Suppressor macrophage treated with lipopolysaccharide for 4 hours (primary cell): ENCODE measurements at regions not wholly inside any gene's neighbourhood (a gene's known extent, or its start where the extent isn't known, plus 50 kb on each side); places are given as distances from the start of the nearest gene placed in this dataset.

Source experiments
- DNase-seq: peaks from one replicate; pipeline ENCODE4 v3.0.0-alpha.2; 2020

GRCh38 chr2:176747506-176747905, 465.1 kb upstream of the HNRNPA3 start:
- no peak for DNase-seq

DNA sequence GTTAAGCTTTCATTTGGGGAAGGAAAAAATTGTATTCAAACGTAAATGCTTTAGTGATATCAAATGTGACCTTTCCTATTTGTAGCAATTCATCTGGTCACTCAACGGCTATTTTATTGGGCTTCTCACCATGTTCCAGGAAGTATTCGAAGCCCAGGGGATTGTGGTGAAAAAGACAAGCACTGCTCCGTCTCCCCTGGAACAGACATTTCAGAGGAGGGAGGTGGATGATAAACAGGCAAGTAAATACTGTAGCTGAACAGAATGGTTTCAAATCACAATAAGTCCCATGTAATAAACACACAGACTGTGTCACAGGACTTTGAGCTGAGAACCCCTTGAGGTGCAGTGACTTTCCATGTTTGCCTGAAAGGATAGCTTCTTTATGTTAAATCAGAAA, 464.7 kb upstream of the HNRNPA3 start:
- DNase-seq: no peak

DNA sequence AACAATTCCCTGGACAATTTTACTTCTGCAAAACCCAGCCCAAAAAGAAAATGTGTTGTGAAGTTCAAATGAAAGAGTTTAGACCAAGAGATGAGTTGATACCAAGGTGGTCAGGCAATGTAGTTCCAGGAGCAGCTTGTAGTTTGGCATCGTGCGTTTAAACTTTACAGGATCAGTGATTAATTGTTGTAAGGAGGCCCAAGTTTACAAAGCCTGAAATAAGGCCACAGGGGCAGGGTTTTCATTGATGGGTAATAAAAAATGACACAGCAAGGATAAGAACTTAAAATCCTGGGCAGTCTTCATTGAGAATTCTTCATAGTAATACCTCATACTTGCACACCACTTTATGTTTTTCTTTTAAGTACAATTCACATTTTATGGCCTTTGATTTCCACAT, 463.9 kb upstream of the HNRNPA3 start:
- DNase-seq: no peak

- DNase-seq: no peak
Observed at GRCh38 chr2:176751314-176752227, 461.0 kb upstream of the HNRNPA3 start.

- DNase-seq: no peak
Observed at GRCh38 chr2:176752295-176752694, 460.3 kb upstream of the HNRNPA3 start.

- DNase-seq: no peak
Observed at GRCh38 chr2:176753205-176753604, 459.4 kb upstream of the HNRNPA3 start.

GRCh38 chr2:176753752-176754474, 458.7 kb upstream of the HNRNPA3 start:
- DNase-seq: peak; percentile 37

- DNase-seq: no peak
Observed at GRCh38 chr2:176755537-176756135, 457.0 kb upstream of the HNRNPA3 start.

DNA sequence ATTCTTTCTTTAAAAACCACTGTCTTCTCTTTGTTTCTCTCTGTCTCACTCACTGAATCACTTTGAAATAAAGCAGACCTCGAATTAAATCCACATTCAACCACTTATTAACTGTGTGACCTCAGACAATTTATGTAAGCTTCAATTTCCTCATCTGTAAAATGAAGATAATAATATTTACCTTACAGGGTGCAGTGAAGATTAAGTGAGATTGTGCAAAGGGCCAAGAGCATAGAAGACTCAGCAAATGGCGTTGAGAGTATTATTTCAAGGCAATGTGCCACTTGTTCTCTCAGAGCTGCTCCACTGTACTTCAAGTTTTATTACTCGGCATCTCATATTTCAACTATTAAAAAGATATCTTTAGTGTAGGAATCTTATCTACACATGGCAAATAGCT, 454.2 kb upstream of the HNRNPA3 start:
- no peak for DNase-seq

DNA sequence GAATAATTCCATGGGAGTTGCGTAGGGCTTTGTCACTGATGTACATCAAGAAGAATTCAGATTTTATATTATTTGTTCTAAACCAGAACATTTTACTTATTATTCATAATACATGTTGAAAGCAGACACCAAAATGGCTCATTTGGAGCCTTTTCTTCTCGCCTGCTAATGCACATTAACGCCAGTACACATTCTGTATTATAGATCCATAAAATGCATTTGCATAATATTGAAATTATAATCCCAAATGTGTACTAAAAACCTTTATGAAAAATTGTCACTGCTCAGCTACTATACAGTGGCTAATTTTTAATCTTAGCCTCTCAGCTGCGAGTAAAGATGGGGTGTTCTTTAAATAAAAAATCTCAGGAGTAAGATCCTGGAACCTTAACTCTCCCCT, 452.2 kb upstream of the HNRNPA3 start:
- DNase-seq: no peak

DNA sequence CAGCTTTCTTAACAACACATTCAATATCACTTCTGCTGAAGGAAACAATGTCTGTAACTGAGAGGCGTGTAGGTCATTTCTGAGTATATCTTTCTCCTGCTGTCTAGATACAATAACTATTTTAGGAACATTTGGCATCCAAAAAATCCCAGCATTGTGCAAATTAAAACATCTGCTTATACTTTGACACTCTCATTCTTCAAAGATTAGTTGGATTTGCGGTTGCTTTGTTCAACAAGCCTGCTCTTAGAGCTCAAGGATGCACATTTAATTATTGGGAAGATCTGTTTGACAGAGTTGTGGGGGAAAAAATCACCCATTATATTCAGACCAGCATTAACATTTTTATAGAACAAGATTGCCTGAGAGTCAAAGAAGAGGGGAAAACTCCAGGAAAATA, 449.5 kb upstream of the HNRNPA3 start:
- no peak for DNase-seq

DNA sequence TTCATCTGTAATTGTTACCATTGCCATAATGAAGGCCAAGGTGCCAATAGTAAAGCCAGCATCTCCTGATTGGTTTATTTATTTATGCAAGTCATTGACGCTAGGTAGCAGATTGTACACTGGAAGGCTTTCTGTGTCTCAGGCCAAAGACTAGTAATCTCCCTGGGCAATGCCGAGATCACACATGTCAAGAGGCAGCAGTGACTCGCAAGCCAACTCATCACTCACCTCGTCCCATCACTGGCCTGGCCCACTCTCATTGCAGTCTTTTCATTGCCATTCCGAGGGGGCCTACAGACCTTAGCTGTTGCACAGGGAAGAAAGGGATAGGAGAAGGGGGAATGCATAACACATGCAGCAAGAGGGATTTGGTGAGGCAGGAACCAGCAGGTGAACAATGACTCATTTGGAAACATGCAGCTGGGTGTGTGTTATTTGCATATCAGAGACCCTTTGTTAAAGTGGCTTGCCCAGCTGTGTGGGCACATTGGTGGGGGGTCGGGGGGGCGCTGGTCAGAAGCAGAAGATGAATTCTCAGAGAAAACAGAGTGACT, 448.7 kb upstream of the HNRNPA3 start:
- DNase-seq: no peak

DNA sequence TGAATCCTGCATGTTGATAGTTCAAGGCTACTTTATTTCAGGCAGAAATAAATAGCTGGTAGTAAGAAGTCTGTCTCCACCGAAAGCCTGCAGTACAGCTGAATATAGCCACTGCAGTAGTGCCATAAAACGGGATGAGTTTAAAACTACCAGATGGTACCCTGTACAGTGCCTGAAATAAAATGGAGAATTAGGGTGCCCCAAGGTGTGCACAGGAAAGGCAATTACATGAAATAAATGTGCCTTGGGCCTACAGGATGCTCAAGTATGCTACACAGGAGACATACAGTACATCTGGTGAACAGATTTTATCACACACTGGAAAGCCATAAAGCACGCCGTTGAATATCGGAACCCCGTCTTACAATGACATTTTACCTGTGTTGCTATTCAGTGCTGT, 447.7 kb upstream of the HNRNPA3 start:
- DNase-seq: no peak

DNA sequence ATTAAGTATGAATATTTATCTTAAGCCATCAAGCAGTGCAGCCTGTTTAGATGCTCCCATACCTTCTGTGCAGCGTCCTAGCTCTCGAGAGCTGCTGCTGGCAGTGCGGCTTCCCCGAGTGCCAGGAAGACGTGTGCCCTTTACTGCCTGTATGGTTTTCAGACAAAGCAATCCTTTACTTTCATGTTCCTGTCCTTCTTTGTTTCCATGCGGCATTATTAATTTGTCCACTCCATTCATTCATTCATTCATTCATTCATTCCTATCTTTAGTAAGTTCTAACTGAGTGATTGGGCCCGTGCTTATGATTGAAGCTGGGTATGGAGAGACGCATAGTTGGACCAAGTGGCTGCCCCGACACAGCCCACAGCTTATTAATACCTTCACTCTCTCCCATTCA, 446.6 kb upstream of the HNRNPA3 start:
- DNase-seq: no peak

DNA sequence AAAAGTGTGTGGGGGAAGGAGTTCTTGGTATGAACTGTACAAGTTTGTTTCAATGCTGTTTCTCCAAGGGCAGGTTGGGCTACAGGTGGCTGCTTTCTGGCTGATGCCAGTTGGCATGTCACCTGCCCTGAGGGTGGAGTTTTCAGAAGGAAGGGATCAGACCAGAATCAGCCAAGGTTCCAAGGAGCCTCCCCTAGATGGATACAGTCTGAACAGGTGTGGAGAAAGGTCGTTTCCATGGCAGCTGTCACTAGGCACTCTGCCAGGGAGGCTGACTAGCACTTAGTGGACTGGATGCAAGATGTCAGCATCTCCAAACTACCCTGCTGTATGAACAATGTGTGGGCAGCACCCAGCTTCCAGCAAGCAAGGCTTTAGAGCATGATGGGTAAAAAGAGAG, 444.4 kb upstream of the HNRNPA3 start:
- DNase-seq: no peak

DNA sequence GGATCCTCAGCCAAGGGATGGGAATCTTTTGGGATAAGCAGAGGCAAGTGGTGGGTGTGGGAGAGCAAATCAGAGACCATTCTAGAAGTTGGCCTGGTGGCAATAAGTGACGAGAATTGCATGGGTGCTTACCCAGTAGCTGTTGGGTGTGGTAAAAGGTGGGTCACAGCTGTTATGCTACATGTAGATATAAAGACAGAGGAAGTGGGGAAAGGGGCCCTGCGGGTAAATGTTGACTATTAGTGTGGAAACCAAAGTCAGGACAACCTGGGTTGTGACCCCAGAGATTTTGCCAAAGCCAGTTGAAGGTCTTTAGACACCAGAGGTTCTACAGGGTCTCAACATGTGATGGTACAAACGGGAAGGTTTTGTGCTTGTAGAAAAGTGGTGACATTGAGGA, 443.6 kb upstream of the HNRNPA3 start:
- no peak for DNase-seq

DNA sequence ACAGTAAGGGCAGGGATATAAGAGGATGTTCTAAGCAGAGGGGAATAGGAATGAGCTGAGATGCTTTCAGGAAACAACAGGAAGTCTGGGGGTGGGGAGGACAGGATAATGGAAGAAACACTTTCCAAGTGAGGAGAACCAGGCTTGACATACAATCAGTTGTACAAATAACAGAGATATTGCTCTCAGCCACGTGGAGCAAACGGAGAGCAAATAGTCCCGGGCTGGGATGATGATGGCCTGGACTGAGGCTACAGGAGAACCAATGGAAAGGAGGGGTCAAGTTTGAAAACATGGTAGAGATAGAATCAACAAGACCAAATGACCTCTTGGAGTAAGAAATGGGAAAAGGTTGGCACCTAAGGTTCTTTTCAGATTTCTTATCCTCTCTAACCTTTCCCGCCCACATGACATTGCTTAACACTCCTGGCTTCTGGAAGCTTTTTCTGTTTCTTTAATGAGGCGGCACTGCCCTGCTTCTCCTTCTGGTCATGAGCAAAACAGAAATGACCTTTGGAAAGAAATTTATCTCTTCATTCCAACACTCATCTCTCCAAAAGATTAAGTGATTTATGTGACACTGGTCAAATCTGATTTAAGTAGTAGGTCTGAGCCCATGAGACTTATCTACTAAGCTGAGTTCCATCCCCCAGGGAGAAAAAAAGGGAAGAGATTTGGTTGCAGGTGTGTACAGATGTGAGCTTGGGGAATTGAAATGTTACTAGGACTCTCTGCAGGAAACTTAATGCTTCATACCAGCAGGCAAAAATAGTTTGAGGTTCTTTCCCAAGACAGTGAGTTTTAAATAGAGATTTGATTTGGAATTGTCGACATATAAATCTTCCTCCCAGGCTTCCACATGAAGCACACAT, 442.9 kb upstream of the HNRNPA3 start:
- DNase-seq: no peak

GRCh38 chr2:176772816-176773215, 439.8 kb upstream of the HNRNPA3 start:
- DNase-seq: no peak

GRCh38 chr2:176774766-176775451, 437.7 kb upstream of the HNRNPA3 start:
- no peak for DNase-seq

DNA sequence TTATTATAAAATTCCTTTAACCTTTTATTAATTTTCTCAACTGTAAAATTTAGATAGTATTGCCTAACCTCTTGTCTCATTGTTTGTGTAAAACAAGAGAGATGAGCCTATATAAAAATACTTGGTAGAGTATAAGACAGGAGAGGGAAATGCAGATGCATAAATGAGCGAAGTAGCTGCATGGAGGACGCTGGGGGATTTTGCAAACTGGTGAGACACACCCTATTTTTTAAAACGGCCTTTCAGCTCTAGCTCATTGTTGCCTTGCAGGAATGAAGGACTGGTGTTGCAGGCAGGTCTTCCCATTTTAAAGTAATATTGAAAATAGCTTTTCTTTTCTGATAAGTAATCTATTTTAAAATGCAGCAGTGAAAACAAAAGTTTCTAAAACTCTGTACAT, 435.3 kb upstream of the HNRNPA3 start:
- DNase-seq: no peak

GRCh38 chr2:176779917-176780316, 432.7 kb upstream of the HNRNPA3 start:
- DNase-seq: no peak

DNA sequence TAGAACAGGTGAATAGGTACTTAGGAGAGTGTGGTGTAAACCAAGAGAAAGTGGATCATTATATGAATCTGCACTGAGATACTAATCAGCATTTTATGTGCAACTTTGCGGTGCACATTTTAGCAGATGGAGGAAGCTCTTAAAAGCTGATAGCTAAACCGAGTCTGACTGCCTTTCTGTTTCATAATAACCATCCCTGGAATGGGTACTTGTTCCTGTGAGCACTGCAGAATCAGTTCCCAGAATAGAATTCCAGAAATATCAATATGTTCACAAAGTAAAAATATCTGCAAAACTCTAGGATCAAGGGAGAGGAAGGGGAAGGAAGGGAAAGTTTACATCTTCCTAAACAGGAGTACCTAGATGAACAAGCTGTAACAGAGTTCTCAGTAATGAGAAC, 432.2 kb upstream of the HNRNPA3 start:
- DNase-seq: no peak
